ACC112 (cell line): ENCODE measurements at regions not wholly inside any gene's neighbourhood (a gene's known extent, or its start where the extent isn't known, plus 50 kb on each side); places are given as distances from the start of the nearest gene placed in this dataset.
"Not testable (repeated sequence)": the region's sequence is repeated elsewhere in the genome, so short reads cannot be mapped to it uniquely, and the experiment has no call there.

Source experiments
- H2AFZ ChIP-seq: fragments of 200-600 bp; sonication (generic); one replicate; pipeline ENCODE4 v1.6.0; 2017; ENCODE audit warnings: antibody characterized with exemption, low read length; ENCODE audit not compliant: unreplicated experiment
- H3K27ac ChIP-seq: fragments of 200-600 bp; sonication (generic); 2 replicates; pipeline ENCODE4 v1.5.1; 2014; ENCODE audit warnings: low read depth, mild to moderate bottlenecking, antibody characterized with exemption, low read length, moderate library complexity
- H3K27me3 ChIP-seq: fragments of 200-600 bp; sonication (generic); 2 replicates; pipeline ENCODE4 v1.6.1; 2014; ENCODE audit warnings: mild to moderate bottlenecking, antibody characterized with exemption, low read length, moderate library complexity, mixed read lengths; ENCODE audit not compliant: insufficient read depth
- H3K36me3 ChIP-seq: fragments of 200-600 bp; sonication (generic); 2 replicates; pipeline ENCODE4 v1.6.1; 2016; ENCODE audit warnings: mild to moderate bottlenecking, antibody characterized with exemption, low read length, moderate library complexity, mixed read lengths; ENCODE audit not compliant: insufficient read depth
- H3K4me1 ChIP-seq: fragments of 200-600 bp; sonication (generic); one replicate; pipeline ENCODE4 v1.6.1; 2016; ENCODE audit warnings: low read length, mixed read lengths; ENCODE audit not compliant: insufficient read depth, unreplicated experiment, control insufficient read depth
- H3K4me3 ChIP-seq: fragments of 200-600 bp; sonication (generic); 2 replicates; pipeline ENCODE4 v1.5.1; 2014; ENCODE audit warnings: mild to moderate bottlenecking, low read depth, low read length
- H3K79me2 ChIP-seq: fragments of 200-600 bp; sonication (generic); one replicate; pipeline ENCODE4 v1.6.0; 2016; ENCODE audit warnings: low read length; ENCODE audit not compliant: control insufficient read depth, unreplicated experiment, insufficient read depth

DNA sequence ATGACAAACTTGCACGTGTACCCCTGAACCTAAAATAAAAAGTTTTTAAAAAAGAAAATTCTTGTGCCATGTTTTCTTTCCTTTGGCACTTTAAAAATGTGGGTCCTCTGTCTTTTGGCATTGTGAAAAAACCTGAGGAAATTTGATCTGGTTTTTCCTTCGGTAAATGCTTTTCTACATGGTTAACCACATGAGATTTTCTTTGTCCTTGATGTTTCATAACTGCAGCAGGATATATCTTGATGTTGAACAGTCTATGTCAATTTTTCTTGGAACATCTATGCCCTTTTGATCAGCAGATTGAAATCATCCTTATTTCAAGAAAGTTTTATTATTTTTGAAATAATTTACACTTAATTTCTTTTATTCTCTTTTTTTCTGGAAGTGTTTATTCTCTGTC is 109.1 kb downstream of the TMEM17 start:
- Histone ChIP-seq H3K4me3 (no peak overlapping the region), H3K27ac (no peak overlapping the region), H3K79me2 (no peaks in the 10 kb centered on the region), H3K27me3 (no peaks in the 10 kb centered on the region), H3K4me1 (no peaks in the 10 kb centered on the region), H3K36me3 (no peaks in the 10 kb centered on the region), H2AFZ (no peak overlapping the region)

DNA sequence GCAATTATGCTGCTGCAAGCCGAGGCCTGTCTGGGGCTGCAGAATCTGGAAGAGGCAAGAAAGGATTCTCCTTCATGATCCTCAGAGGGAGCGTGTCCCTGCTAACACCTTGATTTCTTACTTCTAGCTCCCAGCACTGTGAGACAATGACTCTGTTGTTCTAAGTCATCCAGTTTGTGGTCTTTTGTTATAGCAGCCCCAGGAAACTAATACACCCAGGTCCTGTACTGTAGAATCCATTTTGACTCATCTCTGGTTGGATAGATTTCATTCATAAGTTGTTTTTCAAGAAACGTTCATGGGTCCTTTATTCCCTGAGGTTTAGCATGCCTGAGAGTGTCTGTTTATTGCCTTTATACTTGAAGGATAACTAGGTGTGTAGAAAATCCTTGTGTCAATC is 112.7 kb downstream of the TMEM17 start:
- no peaks in the 10 kb centered on the region for H3K36me3 ChIP-seq
- H2AFZ ChIP-seq = no peak overlapping the region
- no peak overlapping the region for H3K4me3 ChIP-seq
- no peak overlapping the region for H3K27ac ChIP-seq
- H3K27me3 ChIP-seq = no peaks in the 10 kb centered on the region
- no peaks in the 10 kb centered on the region for H3K79me2 ChIP-seq
- no peaks in the 10 kb centered on the region for H3K4me1 ChIP-seq

GRCh38 chr2:62391696-62392095 is 114.3 kb downstream of the TMEM17 start:
- Histone ChIP-seq H3K36me3 (no peaks in the 10 kb centered on the region), H3K4me3 (no peak overlapping the region), H3K27ac (no peak overlapping the region), H3K79me2 (no peaks in the 10 kb centered on the region), H2AFZ (no peak overlapping the region), H3K27me3 (no peaks in the 10 kb centered on the region), H3K4me1 (no peaks in the 10 kb centered on the region)

GRCh38 chr2:62386378-62386777 is 119.6 kb downstream of the TMEM17 start:
- H3K27ac ChIP-seq, H2AFZ ChIP-seq, H3K36me3 ChIP-seq, H3K27me3 ChIP-seq, H3K4me3 ChIP-seq, H3K4me1 ChIP-seq, H3K79me2 ChIP-seq: not testable (repeated sequence)

DNA sequence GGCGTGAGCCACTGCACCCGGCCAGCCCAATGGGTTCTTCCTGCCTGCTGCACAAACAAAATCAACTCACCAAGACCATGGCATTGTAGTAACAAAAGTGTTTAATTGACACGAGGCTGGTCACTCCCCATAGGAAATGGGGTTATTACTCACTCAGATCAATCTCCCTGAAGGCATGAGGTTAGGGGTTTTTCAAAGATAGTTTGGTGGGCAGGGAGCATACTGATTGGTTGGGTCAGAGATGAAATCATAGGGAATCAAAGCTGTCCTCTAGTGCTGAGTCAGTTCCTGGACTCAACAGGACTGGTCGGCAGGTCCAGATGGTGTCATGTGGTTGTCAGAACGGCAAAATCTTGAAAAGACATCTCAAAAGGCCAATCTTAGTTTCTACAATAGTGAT is 122.1 kb downstream of the TMEM17 start:
- no peaks in the 10 kb centered on the region for H3K79me2 ChIP-seq
- no peaks in the 10 kb centered on the region for H3K36me3 ChIP-seq
- H3K27me3 ChIP-seq = 0 out of 2 replicates have a peak, but pooled peaks cover 7% of the 10 kb centered on the region
- H3K4me3 ChIP-seq = no peak overlapping the region
- no peak overlapping the region for H2AFZ ChIP-seq
- no peak overlapping the region for H3K27ac ChIP-seq
- no peaks in the 10 kb centered on the region for H3K4me1 ChIP-seq

DNA sequence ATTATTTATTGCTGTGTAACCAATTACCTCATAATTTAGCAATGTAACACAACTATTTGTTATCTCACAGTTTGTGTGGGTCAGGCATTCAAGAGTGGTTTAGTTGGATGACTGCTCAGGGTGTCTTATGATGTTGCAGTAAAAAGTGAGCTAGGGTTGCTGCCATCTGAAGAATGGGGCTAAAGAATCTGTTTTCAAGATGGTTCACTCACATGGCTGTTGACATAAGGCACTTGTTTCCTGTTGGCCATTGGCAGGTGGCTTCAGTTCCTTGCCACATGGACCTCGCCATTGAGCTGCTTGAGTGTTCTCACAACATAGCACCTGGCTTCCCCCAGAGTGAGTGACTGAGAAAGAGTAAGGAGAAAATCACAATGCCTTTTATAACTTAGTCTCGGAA is 123.2 kb downstream of the TMEM17 start:
- Histone ChIP-seq H3K4me1 (no peaks in the 10 kb centered on the region), H3K4me3 (no peak overlapping the region), H3K27ac (no peak overlapping the region), H3K79me2 (no peaks in the 10 kb centered on the region), H3K27me3 (0 out of 2 replicates have a peak, but pooled peaks cover 7% of the 10 kb centered on the region), H3K36me3 (no peaks in the 10 kb centered on the region), H2AFZ (no peak overlapping the region)

GRCh38 chr2:62382122-62382521 is 123.9 kb downstream of the TMEM17 start:
- H3K79me2 ChIP-seq = no peaks in the 10 kb centered on the region
- H3K4me3 ChIP-seq = no peak overlapping the region
- H3K27ac ChIP-seq = no peak overlapping the region
- H2AFZ ChIP-seq = no peak overlapping the region
- H3K4me1 ChIP-seq = no peaks in the 10 kb centered on the region
- no peaks in the 10 kb centered on the region for H3K36me3 ChIP-seq
- 0 out of 2 replicates have a peak, but pooled peaks cover 7% of the 10 kb centered on the region for H3K27me3 ChIP-seq

DNA sequence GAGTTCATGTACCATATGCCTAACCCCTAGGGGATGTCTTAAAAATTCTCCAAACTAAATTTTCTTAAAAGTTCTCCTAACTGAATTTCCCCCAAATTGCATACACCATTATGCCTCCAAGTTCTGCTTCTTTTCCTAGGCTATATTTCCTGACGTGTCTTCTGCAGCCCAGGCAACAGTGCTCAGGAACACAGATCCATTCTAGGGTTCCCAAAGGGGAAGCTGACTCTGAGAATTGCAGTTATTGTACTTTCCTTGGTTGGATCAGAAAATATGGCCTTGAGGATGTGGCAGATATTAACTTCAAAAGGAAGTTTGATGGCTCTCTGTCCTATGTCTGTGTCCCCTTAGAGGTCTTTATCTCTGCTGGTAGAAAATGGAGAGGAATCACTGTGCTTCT is 124.3 kb downstream of the TMEM17 start:
- Histone ChIP-seq H2AFZ (no peak overlapping the region), H3K36me3 (no peaks in the 10 kb centered on the region), H3K4me1 (no peaks in the 10 kb centered on the region), H3K79me2 (no peaks in the 10 kb centered on the region), H3K4me3 (no peak overlapping the region), H3K27ac (no peak overlapping the region), H3K27me3 (0 out of 2 replicates have a peak, but pooled peaks cover 7% of the 10 kb centered on the region)

DNA sequence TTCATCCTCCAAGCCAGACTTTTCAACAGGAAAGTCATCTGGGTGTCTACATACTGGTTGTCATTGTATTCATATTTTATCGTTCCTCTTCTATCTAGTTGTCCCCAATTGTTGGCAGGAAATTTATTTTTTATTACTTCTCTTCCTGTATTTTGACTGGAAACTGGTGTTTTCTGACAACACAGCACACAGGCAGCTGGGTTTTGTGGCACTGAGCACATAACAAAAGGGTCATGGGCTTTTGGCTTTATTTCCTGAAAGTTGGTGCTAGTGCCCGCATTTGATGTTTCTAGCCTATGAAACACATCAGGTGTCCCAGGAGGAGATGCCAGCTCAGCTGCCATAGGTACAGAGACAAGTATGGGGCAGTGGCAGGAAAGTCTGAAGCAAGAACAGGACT is 126.4 kb downstream of the TMEM17 start:
- Histone ChIP-seq H3K4me3 (no peak overlapping the region), H3K27ac (no peak overlapping the region), H2AFZ (no peak overlapping the region), H3K4me1 (no peaks in the 10 kb centered on the region), H3K27me3 (0 out of 2 replicates have a peak, but pooled peaks cover 7% of the 10 kb centered on the region), H3K79me2 (no peaks in the 10 kb centered on the region), H3K36me3 (no peaks in the 10 kb centered on the region)

DNA sequence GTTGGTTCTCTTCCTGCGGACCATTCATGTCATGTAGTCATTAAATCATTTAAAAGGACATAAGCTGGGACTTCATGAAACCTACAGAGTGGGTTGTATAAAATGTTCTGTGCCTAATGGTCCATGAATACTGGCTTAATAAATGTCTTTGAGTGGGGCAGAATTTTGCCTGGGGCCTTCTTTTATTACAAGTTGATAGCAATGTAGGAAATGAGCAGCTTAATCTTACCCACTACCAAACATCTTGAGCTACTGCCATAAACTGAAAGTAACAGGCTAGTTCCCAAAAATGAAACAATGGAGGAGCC is 130.9 kb downstream of the TMEM17 start:
- Histone ChIP-seq H3K36me3 (no peaks in the 10 kb centered on the region), H3K27me3 (peaks cover 5% of the 10 kb centered on the region; the same call in 1 of the 2 replicates), H3K4me1 (no peaks in the 10 kb centered on the region), H3K79me2 (no peaks in the 10 kb centered on the region), H2AFZ (no peak overlapping the region), H3K4me3 (no peak overlapping the region), H3K27ac (no peak overlapping the region)

DNA sequence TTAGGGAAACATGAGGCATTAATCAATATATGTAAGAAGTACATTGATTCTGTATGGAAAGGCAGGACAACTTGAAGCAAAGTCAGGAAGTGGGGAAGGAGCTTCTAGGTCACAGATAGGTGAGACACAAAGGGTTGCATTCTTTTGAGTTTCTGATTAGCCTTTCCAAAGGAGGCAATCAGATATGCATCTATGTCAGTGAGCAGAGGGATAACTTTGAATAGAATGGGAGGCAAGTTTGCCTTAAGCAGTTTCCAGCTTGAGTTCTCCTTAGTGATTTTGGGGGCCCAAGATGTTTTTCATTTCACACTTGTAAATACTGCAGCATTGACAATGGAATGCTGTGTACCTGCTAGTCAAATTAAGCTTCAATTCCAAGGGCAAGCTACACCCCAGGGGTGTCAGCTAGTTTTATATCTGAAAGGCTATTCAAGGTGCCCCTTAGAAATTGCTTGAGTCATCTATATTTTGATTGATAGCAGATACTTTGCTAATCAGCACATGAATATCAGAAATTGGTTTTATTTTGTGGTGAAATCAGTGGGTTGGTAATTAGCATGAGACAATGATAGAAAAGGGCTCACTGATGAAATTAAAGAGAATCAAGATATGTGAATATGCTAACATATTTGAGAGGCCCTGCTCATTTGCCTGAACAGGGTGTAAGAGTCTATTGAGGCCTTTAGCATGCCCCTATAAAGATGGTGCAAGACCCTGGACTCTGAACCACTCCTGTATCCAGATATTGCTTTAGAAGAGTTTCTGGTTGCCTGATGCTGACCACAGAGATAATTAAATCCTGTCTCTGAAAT is 131.5 kb downstream of the TMEM17 start:
- no peak overlapping the region for H2AFZ ChIP-seq
- no peaks in the 10 kb centered on the region for H3K4me1 ChIP-seq
- no peaks in the 10 kb centered on the region for H3K36me3 ChIP-seq
- no peak overlapping the region for H3K4me3 ChIP-seq
- H3K79me2 ChIP-seq = no peaks in the 10 kb centered on the region
- H3K27ac ChIP-seq = no peak overlapping the region
- peaks cover 5% of the 10 kb centered on the region; the same call in 1 of the 2 replicates for H3K27me3 ChIP-seq
